ENCODE measurements at regions not wholly inside any gene's neighbourhood (a gene's known extent, or its start where the extent isn't known, plus 50 kb on each side); places are given as distances from the start of the nearest gene placed in this dataset.

- no peak for TF ChIP-seq POLR2AphosphoS5 (IDR thresholded peaks at IDR 0.05; ENCODE audit: low read depth)
- TF ChIP-seq, protein P1, sequence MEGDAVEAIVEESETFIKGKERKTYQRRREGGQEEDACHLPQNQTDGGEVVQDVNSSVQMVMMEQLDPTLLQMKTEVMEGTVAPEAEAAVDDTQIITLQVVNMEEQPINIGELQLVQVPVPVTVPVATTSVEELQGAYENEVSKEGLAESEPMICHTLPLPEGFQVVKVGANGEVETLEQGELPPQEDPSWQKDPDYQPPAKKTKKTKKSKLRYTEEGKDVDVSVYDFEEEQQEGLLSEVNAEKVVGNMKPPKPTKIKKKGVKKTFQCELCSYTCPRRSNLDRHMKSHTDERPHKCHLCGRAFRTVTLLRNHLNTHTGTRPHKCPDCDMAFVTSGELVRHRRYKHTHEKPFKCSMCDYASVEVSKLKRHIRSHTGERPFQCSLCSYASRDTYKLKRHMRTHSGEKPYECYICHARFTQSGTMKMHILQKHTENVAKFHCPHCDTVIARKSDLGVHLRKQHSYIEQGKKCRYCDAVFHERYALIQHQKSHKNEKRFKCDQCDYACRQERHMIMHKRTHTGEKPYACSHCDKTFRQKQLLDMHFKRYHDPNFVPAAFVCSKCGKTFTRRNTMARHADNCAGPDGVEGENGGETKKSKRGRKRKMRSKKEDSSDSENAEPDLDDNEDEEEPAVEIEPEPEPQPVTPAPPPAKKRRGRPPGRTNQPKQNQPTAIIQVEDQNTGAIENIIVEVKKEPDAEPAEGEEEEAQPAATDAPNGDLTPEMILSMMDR (conservative IDR thresholded peaks at IDR 0.05; ENCODE audit: low read depth in 2 of 2), result no peak
- TF ChIP-seq, protein P2, sequence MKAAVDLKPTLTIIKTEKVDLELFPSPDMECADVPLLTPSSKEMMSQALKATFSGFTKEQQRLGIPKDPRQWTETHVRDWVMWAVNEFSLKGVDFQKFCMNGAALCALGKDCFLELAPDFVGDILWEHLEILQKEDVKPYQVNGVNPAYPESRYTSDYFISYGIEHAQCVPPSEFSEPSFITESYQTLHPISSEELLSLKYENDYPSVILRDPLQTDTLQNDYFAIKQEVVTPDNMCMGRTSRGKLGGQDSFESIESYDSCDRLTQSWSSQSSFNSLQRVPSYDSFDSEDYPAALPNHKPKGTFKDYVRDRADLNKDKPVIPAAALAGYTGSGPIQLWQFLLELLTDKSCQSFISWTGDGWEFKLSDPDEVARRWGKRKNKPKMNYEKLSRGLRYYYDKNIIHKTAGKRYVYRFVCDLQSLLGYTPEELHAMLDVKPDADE (IDR thresholded peaks at IDR 0.05), result no peak
- TF ChIP-seq EZH2phosphoT487 (IDR thresholded peaks at IDR 0.05; ENCODE audit: unreplicated experiment), result no peak
- no peak for TF ChIP-seq JUNB (IDR thresholded peaks at IDR 0.05; ENCODE audit: unreplicated experiment)
- TF ChIP-seq EZH2 (IDR thresholded peaks at IDR 0.05; ENCODE audit: low read depth, unreplicated experiment), result no peak
- TF ChIP-seq CREB1 (CRISPR knock-in tag; IDR thresholded peaks at IDR 0.05; ENCODE audit: low read depth), result no peak
Observed at GRCh38 chr9:38205279-38205678, 136.3 kb upstream of the SHB start.

Data from GM23338 (cell line).